ENCODE measurements at regions not wholly inside any gene's neighbourhood (a gene's known extent, or its start where the extent isn't known, plus 50 kb on each side); places are given as distances from the start of the nearest gene placed in this dataset.

- no peak for DNase-seq
Observed at GRCh38 chr5:61697809-61698558, 365.9 kb downstream of the ZSWIM6 start.

- no peak for DNase-seq
Observed at GRCh38 chr5:61701877-61702602, 370.0 kb downstream of the ZSWIM6 start.

GRCh38 chr5:61702784-61703183 is 370.7 kb downstream of the ZSWIM6 start:
- no peak for DNase-seq

- DNase-seq, result no peak
Observed at GRCh38 chr5:61704289-61704688, 372.2 kb downstream of the ZSWIM6 start.

- no peak for DNase-seq
Observed at GRCh38 chr5:61706751-61707150, 374.7 kb downstream of the ZSWIM6 start.

GRCh38 chr5:61719124-61719523 is 387.1 kb downstream of the ZSWIM6 start:
- no peak for DNase-seq

- DNase-seq, result no peak
Observed at GRCh38 chr5:61720829-61721228, 388.8 kb downstream of the ZSWIM6 start.

GRCh38 chr5:61724102-61724501 is 392.0 kb downstream of the ZSWIM6 start:
- no peak for DNase-seq

GRCh38 chr5:61728287-61728686 is 396.2 kb downstream of the ZSWIM6 start:
- DNase-seq, result no peak

GRCh38 chr5:61730866-61731265 is 398.8 kb downstream of the ZSWIM6 start:
- DNase-seq, result no peak

- no peak for DNase-seq
Observed at GRCh38 chr5:61731267-61731945, 399.3 kb downstream of the ZSWIM6 start.

- no peak for DNase-seq
Observed at GRCh38 chr5:61731946-61732314, 399.9 kb downstream of the ZSWIM6 start.

GRCh38 chr5:61732369-61732768 is 400.3 kb downstream of the ZSWIM6 start:
- no peak for DNase-seq

GRCh38 chr5:61732796-61733195 is 400.7 kb downstream of the ZSWIM6 start:
- DNase-seq, result no peak

GRCh38 chr5:61734001-61734400 is 401.9 kb downstream of the ZSWIM6 start:
- no peak for DNase-seq

- DNase-seq, result no peak
Observed at GRCh38 chr5:61734966-61735365, 402.9 kb downstream of the ZSWIM6 start.

- no peak for DNase-seq
Observed at GRCh38 chr5:61735531-61735930, 403.5 kb downstream of the ZSWIM6 start.

GRCh38 chr5:61735995-61736394 is 403.9 kb downstream of the ZSWIM6 start:
- no peak for DNase-seq

- no peak for DNase-seq
Observed at GRCh38 chr5:61737301-61737963, 405.4 kb downstream of the ZSWIM6 start.

- DNase-seq, result no peak
Observed at GRCh38 chr5:61737964-61738340, 405.9 kb downstream of the ZSWIM6 start.

- no peak for DNase-seq
Observed at GRCh38 chr5:61738446-61738845, 406.4 kb downstream of the ZSWIM6 start.

- no peak for DNase-seq
Observed at GRCh38 chr5:61744690-61745619, 412.9 kb downstream of the ZSWIM6 start.
